ENCODE measurements at regions not wholly inside any gene's neighbourhood (a gene's known extent, or its start where the extent isn't known, plus 50 kb on each side); places are given as distances from the start of the nearest gene placed in this dataset.

- no peak for DNase-seq
Measured at GRCh38 chr2:206368484-206368883, 74.8 kb upstream of the ADAM23 start.

DNA sequence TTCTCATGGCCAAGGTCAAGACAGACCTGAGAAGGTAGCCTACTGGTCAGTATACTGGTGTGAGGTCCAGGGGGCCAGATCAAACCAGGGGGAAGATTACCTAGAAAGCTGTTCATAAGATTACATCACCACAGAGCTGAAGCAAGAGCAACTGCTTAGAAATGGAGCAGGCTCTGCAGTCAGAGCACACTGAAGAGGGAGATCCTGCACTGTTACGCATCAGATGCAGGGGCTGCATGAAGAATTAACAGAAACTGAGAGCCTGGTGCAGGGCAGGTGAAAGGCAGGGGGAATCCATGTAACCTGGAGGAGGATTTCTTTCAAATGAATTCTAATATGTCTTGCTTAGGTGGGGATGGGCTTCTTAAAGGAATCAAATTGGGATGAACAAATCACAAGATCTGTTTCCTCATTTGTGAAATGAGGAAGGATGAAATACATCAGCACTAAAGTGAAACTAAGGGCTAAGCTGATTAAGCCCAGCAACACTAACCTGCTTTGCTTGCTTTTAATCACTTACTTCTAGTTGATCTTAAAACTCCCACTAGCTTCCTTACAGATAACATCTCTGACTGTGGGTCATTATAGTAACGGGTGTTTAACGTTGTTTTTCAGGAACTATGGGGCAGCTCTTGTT is 74.3 kb upstream of the ADAM23 start:
- DNase-seq: no peak

DNA sequence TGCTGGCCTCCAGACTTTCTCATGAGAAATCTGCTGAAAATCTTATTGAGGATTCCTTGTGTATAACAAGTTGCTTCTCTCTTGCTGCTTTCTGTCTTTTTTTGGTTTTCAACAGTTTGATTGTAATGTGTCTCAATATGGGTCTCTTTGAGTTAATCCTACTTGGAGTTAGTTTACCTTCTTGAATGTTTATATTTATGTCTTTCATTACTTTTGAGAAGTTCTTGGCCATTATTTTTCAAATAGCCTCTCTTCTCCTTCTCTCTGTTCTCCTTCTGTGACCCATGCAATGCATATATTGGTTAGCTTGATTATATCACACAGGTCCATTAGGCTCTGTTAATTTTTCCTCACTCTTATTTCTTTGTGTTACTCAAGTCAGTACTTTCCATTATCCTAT is 67.4 kb upstream of the ADAM23 start:
- no peak for DNase-seq

DNA sequence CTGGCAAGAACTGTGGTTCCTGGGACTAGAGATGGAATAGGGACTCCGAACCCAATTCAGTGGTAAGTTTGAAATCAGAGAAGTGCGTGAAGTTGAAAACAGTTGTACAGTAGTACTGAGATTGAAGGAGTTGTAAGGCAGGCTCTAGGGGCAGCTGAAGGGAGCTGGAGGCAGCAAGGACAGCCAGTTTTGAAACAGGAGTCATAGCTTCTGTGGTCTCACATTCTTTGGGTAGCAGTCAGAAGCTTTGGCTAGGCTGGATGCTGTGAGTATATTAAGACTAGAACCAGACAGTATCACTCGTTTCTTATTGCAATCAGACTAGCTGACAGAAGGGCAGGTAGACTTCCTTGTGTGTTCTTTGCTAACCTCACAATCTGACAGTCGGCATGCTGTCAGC is 64.5 kb upstream of the ADAM23 start:
- no peak for DNase-seq

DNA sequence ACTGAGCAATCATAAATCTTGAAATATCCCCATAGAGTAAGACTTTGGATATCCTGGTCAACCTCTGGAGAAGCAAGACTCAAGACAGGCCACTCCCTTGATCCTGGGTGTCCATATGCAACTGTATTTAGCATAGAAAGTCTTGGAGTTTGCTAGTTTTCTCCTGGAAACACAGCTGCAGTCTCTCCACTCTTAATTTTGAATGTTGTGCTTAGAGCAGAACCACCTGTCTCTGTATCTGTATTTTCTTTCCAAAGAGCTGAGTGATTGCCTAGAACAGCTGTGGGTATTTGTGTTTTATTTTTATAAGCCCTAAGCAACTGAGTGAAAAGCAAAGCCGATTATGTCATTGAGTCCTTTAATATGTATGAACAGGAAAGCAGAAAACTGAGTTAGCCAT is 64.1 kb upstream of the ADAM23 start:
- DNase-seq: peak; percentile 16

GRCh38 chr2:206379886-206380285 is 63.4 kb upstream of the ADAM23 start:
- no peak for DNase-seq

GRCh38 chr2:206381881-206382280 is 61.5 kb upstream of the ADAM23 start:
- no peak for DNase-seq

GRCh38 chr2:206383669-206384068 is 59.7 kb upstream of the ADAM23 start:
- no peak for DNase-seq

GRCh38 chr2:206387808-206388207 is 55.5 kb upstream of the ADAM23 start:
- no peak for DNase-seq

DNA sequence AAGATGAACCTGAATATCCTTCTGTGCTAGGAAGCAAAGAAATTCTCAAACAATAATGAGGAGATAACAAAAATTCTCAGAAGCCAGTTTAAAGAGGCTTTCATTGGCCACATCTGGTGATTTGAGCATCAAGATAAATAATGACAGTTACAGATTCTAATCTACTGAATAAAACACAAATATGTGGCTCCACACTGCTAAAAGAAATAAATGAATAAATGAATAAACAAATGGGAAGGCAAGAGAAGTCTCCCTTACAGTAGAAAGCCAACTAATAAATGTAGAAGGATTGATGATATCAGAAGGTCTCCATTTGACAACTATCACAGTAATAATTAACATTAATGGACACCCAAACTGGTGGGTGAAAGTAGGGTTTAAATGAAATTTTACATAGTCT is 54.6 kb upstream of the ADAM23 start:
- no peak for DNase-seq

DNA sequence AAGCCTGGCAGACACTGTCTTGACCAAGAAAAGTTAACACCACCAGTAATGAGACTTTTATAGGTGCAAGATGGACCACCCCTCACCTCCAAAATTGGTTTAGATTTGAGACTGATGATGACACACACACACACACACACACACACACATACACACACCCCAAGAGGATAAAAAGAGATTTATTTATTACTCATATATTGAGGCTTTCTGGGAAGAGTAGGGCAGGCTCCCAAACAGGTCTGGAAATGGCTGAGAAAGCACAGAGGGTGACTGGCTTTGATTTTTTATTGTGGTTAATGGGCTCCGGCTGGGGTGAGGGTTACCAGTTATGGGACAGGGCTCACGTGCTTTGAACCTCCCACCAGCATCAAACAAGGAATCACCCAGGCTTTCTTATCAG is 54.2 kb upstream of the ADAM23 start:
- DNase-seq: no peak

DNA sequence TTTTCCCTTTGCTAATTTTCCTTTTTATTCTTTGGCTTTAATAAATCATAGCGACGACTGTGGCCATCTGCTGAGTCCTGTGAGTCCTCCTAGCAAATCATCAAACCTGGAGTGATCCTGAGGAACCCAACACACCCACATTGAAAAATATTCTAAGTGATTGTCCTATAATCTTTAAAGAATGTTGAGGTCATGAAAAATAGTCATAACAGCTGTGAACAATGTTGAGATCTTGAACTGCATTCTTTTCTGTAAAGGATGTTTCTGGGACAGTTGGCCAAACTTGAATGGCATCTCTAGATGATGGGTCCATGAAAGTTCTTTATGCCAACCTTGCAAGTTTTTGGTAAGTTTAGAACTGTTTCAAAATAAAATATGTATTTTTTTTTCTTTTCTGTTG is 53.2 kb upstream of the ADAM23 start:
- no peak for DNase-seq

DNA sequence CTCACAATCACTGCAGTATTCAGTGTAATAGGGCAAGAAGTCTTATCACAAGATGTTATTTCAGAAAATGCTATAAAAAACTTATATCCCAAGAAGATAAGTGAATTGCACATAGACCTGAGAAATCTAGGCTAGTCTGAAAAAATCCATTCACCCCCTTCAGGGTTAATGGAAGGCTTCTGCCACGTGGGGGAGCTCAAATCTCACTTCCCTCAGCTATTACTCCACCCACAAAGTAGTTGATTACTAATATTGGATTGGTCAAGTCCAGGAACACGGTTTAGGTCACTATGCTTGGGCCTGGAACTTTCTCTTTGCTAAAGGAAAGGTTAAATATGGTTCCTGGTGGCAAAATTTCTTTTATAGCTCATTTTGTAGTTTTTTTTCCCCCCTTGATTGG is 51.2 kb upstream of the ADAM23 start:
- DNase-seq: no peak

Data from right kidney (tissue), 1 donor.